ENCODE measurements at regions not wholly inside any gene's neighbourhood (a gene's known extent, or its start where the extent isn't known, plus 50 kb on each side); places are given as distances from the start of the nearest gene placed in this dataset.

GRCh38 chr2:195331966-195332365, 325.1 kb upstream of the SLC39A10 start:
- TF ChIP-seq POLR2A (IDR thresholded peaks at IDR 0.05) = no peak
- no peak for TF ChIP-seq CTCF (IDR thresholded peaks at IDR 0.05)
- no peak for TF ChIP-seq POLR2AphosphoS5 (IDR thresholded peaks at IDR 0.05)

Data from breast epithelium (tissue), 3 donors.